GM12878 (cell line): ENCODE measurements at regions not wholly inside any gene's neighbourhood (a gene's known extent, or its start where the extent isn't known, plus 50 kb on each side); places are given as distances from the start of the nearest gene placed in this dataset.

ENCODE experiments used
- ATAC-seq: fragments of 200-7000 bp; cut with Tn5 transposase; 3 replicates; pipeline ENCODE4 v1.9.1; 2020; ENCODE audit warnings: mild to moderate bottlenecking, moderate library complexity
- BruUV-seq: library from RNA; stranded (reverse); fragments of 400-500 nt; replicated peaks from 2 replicates; lab custom pipeline; 2021; lab: Mats Ljungman, UMichigan
- CTCF ChIA-PET: fragments of 300-600 bp; sonication (Branson Sonifier 250); formaldehyde crosslinking; extraction: SDS; loops from one replicate; lab custom pipeline; 2021; ENCODE audit warnings: inconsistent platforms; lab: Yijun Ruan, JAX
- POLR2A ChIA-PET: fragments of 350-600 bp; formaldehyde crosslinking; extraction: SDS; loops from one replicate; lab custom pipeline; 2021; ENCODE audit warnings: inconsistent platforms; lab: Charles Lee
- RAD21 ChIA-PET: fragments of 300-600 bp; sonication (Branson Sonifier 250); formaldehyde crosslinking; loops from one replicate; lab custom pipeline; 2023; ENCODE audit warnings: antibody characterized with exemption; ENCODE audit not compliant: unreplicated experiment; lab: Charles Lee
- SMC1A ChIA-PET: fragments of 300-600 bp; sonication (Branson Sonifier 250); formaldehyde crosslinking; loops from one replicate; lab custom pipeline; 2023; ENCODE audit not compliant: unreplicated experiment, uncharacterized antibody; lab: Charles Lee
- DNase-seq: peaks from one replicate; pipeline ENCODE4 v3.0.0-alpha.2; 2011; ENCODE audit warnings: low read depth, low spot score
- FAIRE-seq: peaks from 3 replicates; lab custom pipeline; 2011; peaks lifted over from hg19 to GRCh38; lab: Jason Lieb, UNC
- H2AFZ ChIP-seq: 2 replicates; pipeline ENCODE4 v1.6.0; 2011; ENCODE audit warnings: low read depth, low read length, control low read depth; ENCODE audit not compliant: control insufficient read depth
- H3K27ac ChIP-seq: 2 replicates; pipeline ENCODE4 v1.5.1; 2011; ENCODE audit warnings: control low read depth; ENCODE audit not compliant: control insufficient read depth, insufficient read depth
- H3K27me3 ChIP-seq, 2 experiments: replicated peaks in 1 of 2; 2 replicates each; pipeline versions ENCODE4 v1.6.0 to v1.6.1; 2011; ENCODE audit warnings: low read length in 1 of 2; ENCODE audit not compliant: control insufficient read depth in 2 of 2, insufficient read depth in 2 of 2
- H3K36me3 ChIP-seq, 2 experiments: 2 replicates each; pipeline ENCODE4 v1.5.1; 2011; ENCODE audit warnings: low read length in 1 of 2; ENCODE audit not compliant: control insufficient read depth in 2 of 2, insufficient read depth in 2 of 2
- H3K4me1 ChIP-seq: 2 replicates; pipeline ENCODE4 v1.6.1; 2011; ENCODE audit warnings: mild to moderate bottlenecking, low read length, moderate library complexity, mixed read lengths; ENCODE audit not compliant: control insufficient read depth, insufficient read depth
- H3K4me2 ChIP-seq: 2 replicates; pipeline ENCODE4 v1.6.0; 2011; ENCODE audit warnings: control low read depth; ENCODE audit not compliant: control insufficient read depth, insufficient read depth
- H3K4me3 ChIP-seq: fragments of 200-600 bp; sonication (generic); 2 replicates; pipeline ENCODE4 v1.5.1; 2016
- H3K79me2 ChIP-seq: 2 replicates; pipeline ENCODE4 v1.6.0; 2011; ENCODE audit warnings: low read length; ENCODE audit not compliant: control insufficient read depth, insufficient read depth
- H3K9ac ChIP-seq: 2 replicates; pipeline ENCODE4 v1.8.0; 2011; ENCODE audit warnings: low read length, control low read depth, mixed read lengths; ENCODE audit not compliant: control insufficient read depth, insufficient read depth
- H3K9me3 ChIP-seq: replicated peaks from 3 replicates; pipeline ENCODE4 v1.5.1; 2011; ENCODE audit warnings: mild to moderate bottlenecking, low read length; ENCODE audit not compliant: control insufficient read depth, insufficient read depth
- H4K20me1 ChIP-seq: 2 replicates; pipeline ENCODE4 v1.6.0; 2011; ENCODE audit not compliant: control insufficient read depth, insufficient read depth
- CBFB ChIP-seq: IDR thresholded peaks from 2 replicates; pipeline ENCODE4 v1.6.1; 2016; ENCODE audit warnings: antibody characterized with exemption, low read depth
- KAT2A ChIP-seq: conservative IDR thresholded peaks from 2 replicates; pipeline ENCODE4 v1.6.1; 2011; ENCODE audit warnings: low read depth, low read length; ENCODE audit not compliant: control insufficient read depth
- NRF1 ChIP-seq: conservative IDR thresholded peaks from 2 replicates; pipeline ENCODE4 v1.6.1; 2011; ENCODE audit warnings: mild to moderate bottlenecking, low read depth, low read length, improper control_type of control experiment
- POLR2AphosphoS2 ChIP-seq: IDR thresholded peaks from 2 replicates; pipeline ENCODE4 v1.6.1; 2011; ENCODE audit warnings: low read depth, mild to moderate bottlenecking, low read length, improper control_type of control experiment, moderate library complexity
- RAD21 ChIP-seq: IDR thresholded peaks from 2 replicates; pipeline ENCODE4 v1.6.1; 2011; ENCODE audit warnings: mild to moderate bottlenecking, low read depth, low read length, moderate library complexity; ENCODE audit not compliant: insufficient read depth
- RAD51 ChIP-seq: fragments of 450-650 bp; IDR thresholded peaks from 2 replicates; pipeline ENCODE4 v1.6.1; 2016; ENCODE audit warnings: moderate library complexity, mild to moderate bottlenecking, inconsistent platforms
- SIX5 ChIP-seq: IDR thresholded peaks from 2 replicates; pipeline ENCODE4 v1.6.1; 2011; ENCODE audit warnings: mild to moderate bottlenecking, low read depth, low read length, moderate library complexity; ENCODE audit not compliant: severe bottlenecking
- SREBF2 ChIP-seq: IDR thresholded peaks from 2 replicates; pipeline ENCODE4 v1.6.1; 2012; ENCODE audit warnings: mild to moderate bottlenecking, low read length
- SUZ12 ChIP-seq: fragments of 200-600 bp; sonication (generic); IDR thresholded peaks from one replicate; pipeline ENCODE4 v1.6.1; 2018; ENCODE audit warnings: antibody characterized with exemption, mild to moderate bottlenecking; ENCODE audit not compliant: unreplicated experiment
- YY1 ChIP-seq: IDR thresholded peaks from 2 replicates; pipeline ENCODE4 v1.6.1; 2011; ENCODE audit warnings: low read depth, mild to moderate bottlenecking, low read length
- in situ Hi-C: fragments of 300-500 bp; cut with MboI; formaldehyde crosslinking; loops from 9 replicates; pipeline ENCODE4 v1.14.3; 2018; ENCODE audit warnings: mixed read lengths
- intact Hi-C: fragments of 100-400 bp; cut with micrococcal nuclease; formaldehyde crosslinking; loops from one replicate; pipeline ENCODE4 v1.14.2; 2022; ENCODE audit not compliant: unreplicated experiment
- TF ChIP-seq, protein P1 (sequence below): fragments of 450-650 bp; IDR thresholded peaks from 2 replicates; pipeline ENCODE4 v1.6.1; 2016; ENCODE audit warnings: mild to moderate bottlenecking
- TF ChIP-seq, protein P2 (sequence below): fragments of 450-650 bp; formaldehyde crosslinking; IDR thresholded peaks from 2 replicates; pipeline ENCODE4 v1.5.0; 2022; ENCODE audit warnings: mild to moderate bottlenecking, missing genetic modification characterization
- TF ChIP-seq, protein P3 (sequence below): IDR thresholded peaks from 2 replicates; pipeline ENCODE4 v1.6.1; 2011; ENCODE audit warnings: mild to moderate bottlenecking, low read depth, low read length, moderate library complexity; ENCODE audit not compliant: insufficient replicate concordance

DNA sequence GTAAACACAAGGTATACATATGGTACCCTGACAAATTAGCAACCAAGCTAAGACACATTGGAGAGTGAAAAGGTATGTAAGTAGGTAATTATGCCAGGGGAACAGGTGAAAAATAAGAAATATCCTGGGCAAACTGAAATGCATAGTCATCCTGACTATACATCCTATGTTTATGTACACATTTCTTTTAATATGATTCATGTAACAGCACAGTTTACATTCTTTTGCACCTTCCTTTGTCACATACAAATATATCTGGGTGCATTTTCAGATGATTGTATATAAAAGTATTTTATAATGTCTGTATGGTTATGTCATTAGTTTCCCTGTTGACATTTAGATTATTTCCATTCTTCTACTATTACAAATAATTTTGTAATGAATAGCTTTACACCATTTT is 1146.9 kb downstream of the EFNA5 start:
- TF ChIP-seq, protein P1, sequence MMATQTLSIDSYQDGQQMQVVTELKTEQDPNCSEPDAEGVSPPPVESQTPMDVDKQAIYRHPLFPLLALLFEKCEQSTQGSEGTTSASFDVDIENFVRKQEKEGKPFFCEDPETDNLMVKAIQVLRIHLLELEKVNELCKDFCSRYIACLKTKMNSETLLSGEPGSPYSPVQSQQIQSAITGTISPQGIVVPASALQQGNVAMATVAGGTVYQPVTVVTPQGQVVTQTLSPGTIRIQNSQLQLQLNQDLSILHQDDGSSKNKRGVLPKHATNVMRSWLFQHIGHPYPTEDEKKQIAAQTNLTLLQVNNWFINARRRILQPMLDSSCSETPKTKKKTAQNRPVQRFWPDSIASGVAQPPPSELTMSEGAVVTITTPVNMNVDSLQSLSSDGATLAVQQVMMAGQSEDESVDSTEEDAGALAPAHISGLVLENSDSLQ, result no peak
- TF ChIP-seq NRF1, result no peak
- TF ChIP-seq, protein P2, sequence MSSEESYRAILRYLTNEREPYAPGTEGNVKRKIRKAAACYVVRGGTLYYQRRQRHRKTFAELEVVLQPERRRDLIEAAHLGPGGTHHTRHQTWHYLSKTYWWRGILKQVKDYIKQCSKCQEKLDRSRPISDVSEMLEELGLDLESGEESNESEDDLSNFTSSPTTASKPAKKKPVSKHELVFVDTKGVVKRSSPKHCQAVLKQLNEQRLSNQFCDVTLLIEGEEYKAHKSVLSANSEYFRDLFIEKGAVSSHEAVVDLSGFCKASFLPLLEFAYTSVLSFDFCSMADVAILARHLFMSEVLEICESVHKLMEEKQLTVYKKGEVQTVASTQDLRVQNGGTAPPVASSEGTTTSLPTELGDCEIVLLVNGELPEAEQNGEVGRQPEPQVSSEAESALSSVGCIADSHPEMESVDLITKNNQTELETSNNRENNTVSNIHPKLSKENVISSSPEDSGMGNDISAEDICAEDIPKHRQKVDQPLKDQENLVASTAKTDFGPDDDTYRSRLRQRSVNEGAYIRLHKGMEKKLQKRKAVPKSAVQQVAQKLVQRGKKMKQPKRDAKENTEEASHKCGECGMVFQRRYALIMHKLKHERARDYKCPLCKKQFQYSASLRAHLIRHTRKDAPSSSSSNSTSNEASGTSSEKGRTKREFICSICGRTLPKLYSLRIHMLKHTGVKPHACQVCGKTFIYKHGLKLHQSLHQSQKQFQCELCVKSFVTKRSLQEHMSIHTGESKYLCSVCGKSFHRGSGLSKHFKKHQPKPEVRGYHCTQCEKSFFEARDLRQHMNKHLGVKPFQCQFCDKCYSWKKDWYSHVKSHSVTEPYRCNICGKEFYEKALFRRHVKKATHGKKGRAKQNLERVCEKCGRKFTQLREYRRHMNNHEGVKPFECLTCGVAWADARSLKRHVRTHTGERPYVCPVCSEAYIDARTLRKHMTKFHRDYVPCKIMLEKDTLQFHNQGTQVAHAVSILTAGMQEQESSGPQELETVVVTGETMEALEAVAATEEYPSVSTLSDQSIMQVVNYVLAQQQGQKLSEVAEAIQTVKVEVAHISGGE, result no peak
- TF ChIP-seq CBFB, result no peak
- TF ChIP-seq RAD21, result no peak
- TF ChIP-seq SREBF2, result no peak
- TF ChIP-seq, protein P3, sequence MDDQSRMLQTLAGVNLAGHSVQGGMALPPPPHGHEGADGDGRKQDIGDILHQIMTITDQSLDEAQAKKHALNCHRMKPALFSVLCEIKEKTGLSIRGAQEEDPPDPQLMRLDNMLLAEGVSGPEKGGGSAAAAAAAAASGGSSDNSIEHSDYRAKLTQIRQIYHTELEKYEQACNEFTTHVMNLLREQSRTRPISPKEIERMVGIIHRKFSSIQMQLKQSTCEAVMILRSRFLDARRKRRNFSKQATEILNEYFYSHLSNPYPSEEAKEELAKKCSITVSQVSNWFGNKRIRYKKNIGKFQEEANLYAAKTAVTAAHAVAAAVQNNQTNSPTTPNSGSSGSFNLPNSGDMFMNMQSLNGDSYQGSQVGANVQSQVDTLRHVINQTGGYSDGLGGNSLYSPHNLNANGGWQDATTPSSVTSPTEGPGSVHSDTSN, result no peak
- no peak for TF ChIP-seq YY1
- no peak for TF ChIP-seq RAD51
- no peak for TF ChIP-seq POLR2AphosphoS2
- no peak for TF ChIP-seq SIX5
- TF ChIP-seq SUZ12, result no peak
- no peak for TF ChIP-seq KAT2A
- H3K27me3 ChIP-seq, result no peaks in the 10 kb centered on the region
- in situ Hi-C loops (no loop called here), intact Hi-C loops (no loop called here)
- H3K4me1 ChIP-seq, result no peaks in the 10 kb centered on the region
- H4K20me1 ChIP-seq, result no peaks in the 10 kb centered on the region
- ChIA-PET CTCF (no interaction called here), SMC1A (interaction anchor here (0.6 to 0.8 kb wide), 2 partner anchors 51 to 69 kb away, joined by 3 read pairs; no protein-coding TSS in a partner anchor), POLR2A (no interaction called here), RAD21 (no interaction called here)
- FAIRE-seq (no peak), ATAC-seq (no peak), DNase-seq (no peak)
- no peak overlapping the region for H2AFZ ChIP-seq
- no peak overlapping the region for H3K4me2 ChIP-seq
- no peak overlapping the region for H3K4me3 ChIP-seq
- H3K9me3 ChIP-seq, result no peaks in the 10 kb centered on the region
- H3K36me3 ChIP-seq, result no peaks in the 10 kb centered on the region
- no peak overlapping the region for H3K9ac ChIP-seq
- H3K27ac ChIP-seq, result no peak overlapping the region
- no TSS peak for BruUV-seq
- no peaks in the 10 kb centered on the region for H3K79me2 ChIP-seq
